HCT116 (cell line): ENCODE measurements at regions not wholly inside any gene's neighbourhood (a gene's known extent, or its start where the extent isn't known, plus 50 kb on each side); places are given as distances from the start of the nearest gene placed in this dataset.

Source experiments
- ATAC-seq: fragments of 200-7000 bp; cut with Tn5 transposase; 2 replicates; pipeline ENCODE4 v1.9.1; 2020; ENCODE audit warnings: mild to moderate bottlenecking, moderate library complexity
- BruUV-seq: library from RNA; stranded (reverse); fragments of 400-500 nt; replicated peaks from 2 replicates; lab custom pipeline; 2021; lab: Mats Ljungman, UMichigan
- CTCF ChIA-PET: fragments of 300-600 bp; sonication (Branson Sonifier 250); formaldehyde crosslinking; loops from one replicate; lab custom pipeline; 2021; ENCODE audit warnings: antibody characterized with exemption; lab: Charles Lee
- POLR2A ChIA-PET: fragments of 300-600, 350-600 bp; sonication (Branson Sonifier 250); formaldehyde crosslinking; loops from one replicate; lab custom pipeline; 2021; ENCODE audit warnings: antibody characterized with exemption; lab: Charles Lee
- RAD21 ChIA-PET, 2 experiments: fragments of 300-600 bp; sonication (Branson Sonifier 250); formaldehyde crosslinking; loops; one replicate each; lab custom pipeline; 2023; ENCODE audit warnings: low total read pairs in 2 of 2; ENCODE audit not compliant: uncharacterized antibody in 2 of 2, unreplicated experiment in 2 of 2, low non-redundant PET in 1 of 2; lab: Charles Lee
- DNase-seq: peaks from one replicate; pipeline ENCODE4 v3.0.0-alpha.2; 2010; ENCODE audit warnings: low read depth, low spot score
- H2AFZ ChIP-seq: fragments of 200-600 bp; shearing (Covaris generic), sonication (generic); 2 replicates; pipeline ENCODE4 v1.6.1; 2017; ENCODE audit warnings: low read depth, mixed run types, mixed read lengths, antibody characterized with exemption, low read length; ENCODE audit not compliant: poor library complexity, severe bottlenecking
- H3K27ac ChIP-seq: 2 replicates; pipeline ENCODE4 v1.5.1; 2012; ENCODE audit warnings: low read depth, low read length
- H3K27me3 ChIP-seq: fragments of 200-600 bp; sonication (generic); 2 replicates; pipeline ENCODE4 v1.6.1; 2016; ENCODE audit warnings: mixed run types, low read length, mixed read lengths; ENCODE audit not compliant: insufficient read depth
- H3K36me3 ChIP-seq, 2 experiments: fragments of 200-500 bp in 1 of 2; fragments of 200-600 bp in 1 of 2; sonication (Bioruptor generic) in 1 of 2; sonication (generic) in 1 of 2; 2 replicates each; pipeline versions ENCODE4 v1.5.1 to v1.6.1; 2014 to 2016; ENCODE audit warnings: low read length in 2 of 2, inconsistent platforms in 1 of 2, mixed read lengths in 1 of 2, mixed run types in 1 of 2; ENCODE audit not compliant: insufficient read depth in 2 of 2, control insufficient read depth in 1 of 2
- H3K4me1 ChIP-seq, 2 experiments: fragments of 200-600 bp in 1 of 2; sonication (generic) in 1 of 2; 2 replicates each; pipeline versions ENCODE4 v1.5.1 to v1.6.1; 2012 to 2017; ENCODE audit warnings: low read length in 2 of 2, inconsistent platforms in 1 of 2, mild to moderate bottlenecking in 1 of 2, mixed read lengths in 1 of 2, mixed run types in 1 of 2, moderate library complexity in 1 of 2; ENCODE audit not compliant: insufficient read depth in 2 of 2, control insufficient read depth in 1 of 2
- H3K4me2 ChIP-seq: fragments of 200-600 bp; sonication (generic); 2 replicates; pipeline ENCODE4 v1.6.1; 2017; ENCODE audit warnings: mixed run types, low read length, mixed read lengths
- H3K4me3 ChIP-seq, 2 experiments: fragments of 200-600 bp in 1 of 2; sonication (generic) in 1 of 2; replicated peaks in 1 of 2; 2 replicates each; pipeline ENCODE4 v1.5.1; 2011 to 2016; ENCODE audit warnings: low read length in 2 of 2, control low read depth in 1 of 2, low read depth in 1 of 2, mild to moderate bottlenecking in 1 of 2, mixed read lengths in 1 of 2, mixed run types in 1 of 2
- H3K79me2 ChIP-seq: fragments of 200-600 bp; sonication (generic); 2 replicates; pipeline ENCODE4 v1.6.1; 2017; ENCODE audit warnings: mild to moderate bottlenecking, mixed run types, low read length, moderate library complexity, mixed read lengths; ENCODE audit not compliant: insufficient read depth
- H3K9ac ChIP-seq: fragments of 200-600 bp; sonication (generic); 2 replicates; pipeline ENCODE4 v1.6.1; 2016; ENCODE audit warnings: low read length, mixed read lengths
- H3K9me2 ChIP-seq: fragments of 200-600 bp; sonication (generic), shearing (Covaris generic); 2 replicates; pipeline ENCODE4 v1.6.1; 2017; ENCODE audit warnings: mixed run types, mild to moderate bottlenecking, moderate library complexity; ENCODE audit not compliant: insufficient read depth
- H3K9me3 ChIP-seq, 2 experiments: fragments of 200-500 bp in 1 of 2; fragments of 200-600 bp in 1 of 2; sonication (Bioruptor generic) in 1 of 2; sonication (generic) in 1 of 2; 2 replicates each; pipeline ENCODE4 v1.6.1; 2014 to 2017; ENCODE audit warnings: low read length in 2 of 2, mixed read lengths in 2 of 2, inconsistent platforms in 1 of 2, low read depth in 1 of 2, mild to moderate bottlenecking in 1 of 2, mixed run types in 1 of 2, moderate library complexity in 1 of 2; ENCODE audit not compliant: control insufficient read depth in 1 of 2, insufficient read depth in 1 of 2
- H4K20me1 ChIP-seq: fragments of 200-600 bp; sonication (generic), shearing (Covaris generic); 2 replicates; pipeline ENCODE4 v1.6.1; 2017; ENCODE audit warnings: mixed run types, mild to moderate bottlenecking, moderate library complexity; ENCODE audit not compliant: insufficient read depth
- CBX3 ChIP-seq: IDR thresholded peaks from 2 replicates; pipeline ENCODE4 v1.6.1; 2012; ENCODE audit warnings: low read depth
- CTCF ChIP-seq, 3 experiments: fragments of 200-600 bp in 1 of 3; sonication (generic) in 1 of 3; IDR thresholded peaks in 2 of 3; conservative IDR thresholded peaks in 1 of 3; 2 replicates each; pipeline ENCODE4 v1.5.1; 2012 to 2017; ENCODE audit warnings: low read depth in 2 of 3, low read length in 2 of 3, antibody characterized with exemption in 1 of 3, borderline replicate concordance in 1 of 3, control low read depth in 1 of 3, mild to moderate bottlenecking in 1 of 3, mixed read lengths in 1 of 3, mixed run types in 1 of 3, moderate library complexity in 1 of 3; ENCODE audit not compliant: insufficient read depth in 1 of 3
- EZH2 ChIP-seq: fragments of 200-600 bp; sonication (generic); IDR thresholded peaks from 2 replicates; pipeline ENCODE4 v1.6.1; 2017; ENCODE audit warnings: antibody characterized with exemption, mixed run types
- EZH2phosphoT487 ChIP-seq: fragments of 200-600 bp; IDR thresholded peaks from 2 replicates; pipeline ENCODE4 v1.6.1; 2018; ENCODE audit warnings: antibody characterized with exemption, borderline replicate concordance
- FOSL1 ChIP-seq: IDR thresholded peaks from 2 replicates; pipeline ENCODE4 v1.6.1; 2012; ENCODE audit warnings: low read depth
- JUND ChIP-seq: IDR thresholded peaks from 2 replicates; pipeline ENCODE4 v1.6.1; 2012
- POLR2A ChIP-seq: IDR thresholded peaks from 2 replicates; pipeline ENCODE4 v1.7.0; 2011; ENCODE audit warnings: borderline replicate concordance; ENCODE audit not compliant: insufficient read depth, insufficient read length; ENCODE audit errors: extremely low read depth
- POLR2AphosphoS5 ChIP-seq: IDR thresholded peaks from 2 replicates; pipeline ENCODE4 v1.6.1; 2011; ENCODE audit warnings: mild to moderate bottlenecking, low read depth, low read length, moderate library complexity
- RAD21 ChIP-seq: IDR thresholded peaks from 2 replicates; pipeline ENCODE4 v1.6.1; 2012; ENCODE audit warnings: low read depth, mild to moderate bottlenecking
- SIN3A ChIP-seq: IDR thresholded peaks from 2 replicates; pipeline ENCODE4 v1.6.1; 2012; ENCODE audit warnings: low read depth
- SP1 ChIP-seq: IDR thresholded peaks from 2 replicates; pipeline ENCODE4 v1.6.1; 2012; ENCODE audit warnings: low read depth
- SRF ChIP-seq: IDR thresholded peaks from 2 replicates; pipeline ENCODE4 v1.6.1; 2012; ENCODE audit warnings: low read depth
- TCF7L2 ChIP-seq: IDR thresholded peaks from 2 replicates; pipeline ENCODE4 v1.7.0; 2011; ENCODE audit warnings: borderline replicate concordance, inconsistent platforms; ENCODE audit not compliant: insufficient read depth, insufficient read length; ENCODE audit errors: extremely low read depth
- YY1 ChIP-seq: IDR thresholded peaks from 2 replicates; pipeline ENCODE4 v1.6.1; 2011; ENCODE audit warnings: low read length, low read depth, moderate library complexity, mild to moderate bottlenecking; ENCODE audit not compliant: insufficient replicate concordance; ENCODE audit errors: extremely low read depth
- ZBTB33 ChIP-seq: IDR thresholded peaks from 2 replicates; pipeline ENCODE4 v1.6.1; 2011; ENCODE audit warnings: mild to moderate bottlenecking, low read length, moderate library complexity; ENCODE audit not compliant: insufficient replicate concordance; ENCODE audit errors: extremely low read depth
- ZNF274 ChIP-seq: fragments of 200-500 bp; sonication (Bioruptor generic); IDR thresholded peaks from 2 replicates; pipeline ENCODE4 v1.6.1; 2014; ENCODE audit warnings: mild to moderate bottlenecking, low read depth, low read length, inconsistent platforms
- intact Hi-C: fragments of 100-400 bp; cut with micrococcal nuclease; formaldehyde crosslinking; loops from 2 replicates; pipeline ENCODE4 v1.10.0; 2022

- Histone ChIP-seq H3K36me3 (no peaks in the 10 kb centered on the region), H3K9ac (no peak overlapping the region), H3K4me3 (no peak overlapping the region), H3K9me3 (peaks cover 0 to 19% of the 10 kb centered on the region in 2 experiments; a peak in 2 of 4 replicates), H3K9me2 (no peaks in the 10 kb centered on the region), H3K27ac (no peak overlapping the region), H3K4me2 (no peak overlapping the region), H3K79me2 (no peaks in the 10 kb centered on the region), H2AFZ (no peak overlapping the region)
- ChIA-PET POLR2A (no interaction called here), CTCF (no interaction called here), RAD21 (no interaction called here)
- no TSS peak for BruUV-seq
- DNase-seq = no peak
- intact Hi-C loops = no loop called here
- TF ChIP-seq SRF = no peak
- no peak for TF ChIP-seq ZBTB33
- TF ChIP-seq ZNF274 = no peak
- TF ChIP-seq, all 23 proteins: peak for 0
- no peak for ATAC-seq
- no peaks in the 10 kb centered on the region for H3K4me1 ChIP-seq
- H3K27me3 ChIP-seq = no peaks in the 10 kb centered on the region
- no peaks in the 10 kb centered on the region for H4K20me1 ChIP-seq
These were observed 854.1 kb downstream of the MAT2B start for GRCh38 chr5:164359260-164360255.

DNA sequence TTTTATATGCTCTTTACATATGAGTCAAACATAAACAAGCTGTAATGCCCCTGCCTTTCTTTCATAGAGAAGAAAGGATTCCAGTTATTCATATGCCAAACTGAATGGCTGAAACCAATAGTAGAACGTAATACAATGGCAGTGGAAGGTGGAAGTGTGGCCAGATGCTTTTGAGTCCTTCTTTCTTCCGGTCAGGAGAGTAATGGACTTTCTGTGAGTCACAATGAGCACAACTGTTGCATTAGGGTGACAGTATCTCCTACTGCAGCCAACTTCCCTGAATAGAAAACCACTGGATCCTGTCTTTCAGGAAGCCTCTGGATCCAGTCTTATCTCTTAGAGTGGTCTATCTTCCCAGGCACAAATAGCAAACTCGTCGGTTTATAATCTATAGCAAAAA lies 855.2 kb downstream of the MAT2B start:
- Histone ChIP-seq H3K4me2 (no peak overlapping the region), H4K20me1 (no peaks in the 10 kb centered on the region), H3K4me1 (no peaks in the 10 kb centered on the region), H3K4me3 (no peak overlapping the region), H3K9me2 (no peaks in the 10 kb centered on the region), H3K27ac (no peak overlapping the region), H3K27me3 (no peaks in the 10 kb centered on the region), H3K9ac (no peak overlapping the region), H3K9me3 (peaks cover 0 to 19% of the 10 kb centered on the region in 2 experiments; a peak in 2 of 4 replicates), H3K36me3 (no peaks in the 10 kb centered on the region), H3K79me2 (no peaks in the 10 kb centered on the region), H2AFZ (no peak overlapping the region)
- no peak for ATAC-seq
- RAD21 ChIA-PET = no interaction called here
- intact Hi-C loops = no loop called here
- BruUV-seq = no TSS peak
- CTCF ChIA-PET = no interaction called here
- POLR2A ChIA-PET = no interaction called here
- DNase-seq = no peak
- TF ChIP-seq JUND (no peak), EZH2phosphoT487 (no peak), SP1 (no peak), POLR2AphosphoS5 (no peak), TCF7L2 (no peak), CTCF (IDR thresholded peaks at IDR 0.05 in 2 of 3, conservative IDR thresholded peaks at IDR 0.05 in 1 of 3; ENCODE audit: borderline replicate concordance in 1 of 3, insufficient read depth in 1 of 3, low read depth in 2 of 3, low read length in 2 of 3) (no peak), POLR2A (no peak), RAD21 (no peak), SIN3A (no peak), FOSL1 (no peak), CBX3 (no peak), EZH2 (no peak), YY1 (no peak), ZNF274 (no peak)
